ENCODE measurements at regions not wholly inside any gene's neighbourhood (a gene's known extent, or its start where the extent isn't known, plus 50 kb on each side); places are given as distances from the start of the nearest gene placed in this dataset.

GRCh38 chr4:92104506-92104905 is 199.3 kb upstream of the GRID2 start:
- TF ChIP-seq CTCF (conservative IDR thresholded peaks at IDR 0.05; ENCODE audit: control insufficient read depth, insufficient read depth, low read depth, low read length): no peak
- H3K4me3 ChIP-seq (ENCODE audit: control insufficient read depth, low read depth, low read length): no peak overlapping the region
- DNase-seq (ENCODE audit: low read depth): no peak

- no peak for DNase-seq (ENCODE audit: low read depth)
- no peak overlapping the region for H3K4me3 ChIP-seq (ENCODE audit: control insufficient read depth, low read depth, low read length)
- TF ChIP-seq CTCF (conservative IDR thresholded peaks at IDR 0.05; ENCODE audit: control insufficient read depth, insufficient read depth, low read depth, low read length): no peak
Measured at GRCh38 chr4:92106816-92107215, 196.9 kb upstream of the GRID2 start.

- no peak for TF ChIP-seq CTCF (conservative IDR thresholded peaks at IDR 0.05; ENCODE audit: control insufficient read depth, insufficient read depth, low read depth, low read length)
- no peak for DNase-seq (ENCODE audit: low read depth)
Measured at GRCh38 chr4:92111493-92111892, 192.3 kb upstream of the GRID2 start.

GRCh38 chr4:92112805-92113204 is 191.0 kb upstream of the GRID2 start:
- no peak for TF ChIP-seq CTCF (conservative IDR thresholded peaks at IDR 0.05; ENCODE audit: control insufficient read depth, insufficient read depth, low read depth, low read length)
- DNase-seq (ENCODE audit: low read depth): no peak

More at GRCh38 chr4:92111493-92111892, 192.3 kb upstream of the GRID2 start:
- no peak overlapping the region for H3K4me3 ChIP-seq (ENCODE audit: control insufficient read depth, low read depth, low read length)

GRCh38 chr4:92120810-92121498 is 182.8 kb upstream of the GRID2 start:
- no peak for DNase-seq (ENCODE audit: low read depth)
- TF ChIP-seq CTCF (conservative IDR thresholded peaks at IDR 0.05; ENCODE audit: control insufficient read depth, insufficient read depth, low read depth, low read length): no peak
- H3K4me3 ChIP-seq (ENCODE audit: control insufficient read depth, low read depth, low read length): no peak overlapping the region

More at GRCh38 chr4:92112805-92113204, 191.0 kb upstream of the GRID2 start:
- no peak overlapping the region for H3K4me3 ChIP-seq (ENCODE audit: control insufficient read depth, low read depth, low read length)

GRCh38 chr4:92122911-92123310 is 180.9 kb upstream of the GRID2 start:
- no peak overlapping the region for H3K4me3 ChIP-seq (ENCODE audit: control insufficient read depth, low read depth, low read length)
- TF ChIP-seq CTCF (conservative IDR thresholded peaks at IDR 0.05; ENCODE audit: control insufficient read depth, insufficient read depth, low read depth, low read length): no peak
- no peak for DNase-seq (ENCODE audit: low read depth)
